Choroid plexus epithelial cell (primary cell): ENCODE measurements at regions not wholly inside any gene's neighbourhood (a gene's known extent, or its start where the extent isn't known, plus 50 kb on each side); places are given as distances from the start of the nearest gene placed in this dataset.

ENCODE experiments used
- DNase-seq: peaks from one replicate; pipeline ENCODE4 v3.0.0-alpha.2; 2010; ENCODE audit warnings: low read depth
- H3K4me3 ChIP-seq: 2 replicates; pipeline ENCODE4 v1.5.1; 2011; ENCODE audit warnings: low read depth, mild to moderate bottlenecking, control low read depth, low read length, moderate library complexity
- TF ChIP-seq, protein P1 (sequence below): conservative IDR thresholded peaks from 2 replicates; pipeline ENCODE4 v1.5.1; 2011; ENCODE audit warnings: low read depth, mild to moderate bottlenecking, control low read depth, inconsistent platforms, low read length, moderate library complexity

DNA sequence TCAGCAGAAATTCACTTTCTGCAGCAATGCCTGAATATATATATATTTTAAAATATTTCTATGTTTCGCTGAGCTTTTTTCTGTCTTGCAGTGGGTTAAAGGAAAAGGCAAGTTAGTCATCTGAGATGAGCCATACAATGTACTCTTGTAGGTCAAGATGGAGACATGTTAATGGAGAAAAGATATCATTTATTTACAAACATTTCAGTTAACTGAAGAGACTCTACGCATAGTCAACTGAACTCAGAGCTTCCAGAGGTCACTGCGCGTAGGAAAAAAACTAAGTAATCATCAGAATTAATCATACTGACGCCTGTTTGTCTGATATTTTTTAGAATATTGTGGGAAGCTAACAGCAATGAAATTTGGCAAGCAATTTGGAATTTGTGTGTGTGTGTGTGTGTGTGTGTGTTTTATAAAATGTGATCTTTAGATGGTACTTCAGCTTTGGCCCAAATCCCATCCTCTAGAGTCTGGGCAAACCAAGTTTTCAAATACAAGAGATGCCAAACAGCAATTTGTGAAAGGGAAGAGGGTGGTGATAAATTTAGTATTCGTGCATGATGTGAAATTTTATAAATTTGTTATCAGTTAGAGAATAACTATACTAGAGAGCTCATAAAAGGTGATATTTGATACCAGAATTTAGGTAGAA, 193.9 kb upstream of the AGR3 start:
- H3K4me3 ChIP-seq = no peak overlapping the region
- TF ChIP-seq, protein P1, sequence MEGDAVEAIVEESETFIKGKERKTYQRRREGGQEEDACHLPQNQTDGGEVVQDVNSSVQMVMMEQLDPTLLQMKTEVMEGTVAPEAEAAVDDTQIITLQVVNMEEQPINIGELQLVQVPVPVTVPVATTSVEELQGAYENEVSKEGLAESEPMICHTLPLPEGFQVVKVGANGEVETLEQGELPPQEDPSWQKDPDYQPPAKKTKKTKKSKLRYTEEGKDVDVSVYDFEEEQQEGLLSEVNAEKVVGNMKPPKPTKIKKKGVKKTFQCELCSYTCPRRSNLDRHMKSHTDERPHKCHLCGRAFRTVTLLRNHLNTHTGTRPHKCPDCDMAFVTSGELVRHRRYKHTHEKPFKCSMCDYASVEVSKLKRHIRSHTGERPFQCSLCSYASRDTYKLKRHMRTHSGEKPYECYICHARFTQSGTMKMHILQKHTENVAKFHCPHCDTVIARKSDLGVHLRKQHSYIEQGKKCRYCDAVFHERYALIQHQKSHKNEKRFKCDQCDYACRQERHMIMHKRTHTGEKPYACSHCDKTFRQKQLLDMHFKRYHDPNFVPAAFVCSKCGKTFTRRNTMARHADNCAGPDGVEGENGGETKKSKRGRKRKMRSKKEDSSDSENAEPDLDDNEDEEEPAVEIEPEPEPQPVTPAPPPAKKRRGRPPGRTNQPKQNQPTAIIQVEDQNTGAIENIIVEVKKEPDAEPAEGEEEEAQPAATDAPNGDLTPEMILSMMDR = no peak
- peak; percentile 27 for DNase-seq

DNA sequence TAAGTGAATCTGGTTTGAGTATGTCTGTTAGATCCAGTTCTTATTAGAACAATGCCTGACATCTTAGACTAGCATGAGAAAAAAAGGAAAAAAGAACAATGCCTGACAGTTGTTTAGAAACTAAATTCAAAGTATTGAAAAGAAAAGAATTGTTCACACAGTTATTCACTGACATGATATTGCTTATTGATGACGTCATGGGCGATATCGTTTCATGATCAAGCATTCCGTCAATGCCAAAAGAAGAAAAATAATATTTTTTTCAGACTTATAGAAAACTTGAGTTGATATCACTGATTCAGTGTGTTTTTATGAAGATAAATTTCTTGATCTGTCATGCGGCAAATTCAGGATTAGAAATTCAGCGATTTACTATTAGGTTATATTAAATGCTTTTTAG, 196.5 kb upstream of the AGR3 start:
- no peak for DNase-seq
- H3K4me3 ChIP-seq = no peak overlapping the region
- TF ChIP-seq, protein P1 = no peak

DNA sequence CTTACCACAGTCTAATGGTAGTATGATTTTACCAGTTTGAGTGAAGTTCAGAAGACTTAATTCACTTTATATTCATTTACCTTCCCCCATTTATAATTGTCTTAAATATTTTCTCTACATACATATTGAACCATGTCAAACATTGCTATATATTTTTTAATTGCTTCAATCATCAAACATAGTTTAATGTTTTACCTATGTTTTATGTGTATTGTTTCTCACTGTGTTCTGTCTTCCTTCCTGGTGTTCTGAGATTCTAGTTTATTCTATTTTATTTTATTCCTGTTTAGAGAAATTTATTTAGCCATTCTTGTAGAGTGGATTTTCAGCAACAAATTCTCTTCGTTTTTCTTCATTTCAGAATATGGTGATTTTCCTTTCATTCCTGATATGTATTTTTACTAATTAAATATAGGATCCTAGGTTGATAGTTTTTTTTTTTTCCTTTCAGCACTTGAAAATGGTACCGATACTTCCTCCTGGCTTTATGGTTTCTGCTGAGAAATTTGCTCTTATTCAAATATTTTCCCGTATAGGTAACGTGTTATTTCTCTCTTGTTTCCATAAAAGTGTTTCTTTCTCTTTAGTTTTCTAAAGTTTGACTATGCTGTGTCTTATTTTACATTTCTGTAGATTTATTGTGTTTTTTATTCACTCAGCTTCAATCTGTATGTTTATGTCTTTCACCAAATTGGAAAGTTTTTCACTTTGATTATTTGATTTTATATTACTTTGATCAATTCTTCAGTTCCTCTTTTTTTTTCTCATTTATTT, 201.8 kb upstream of the AGR3 start:
- no peak overlapping the region for H3K4me3 ChIP-seq
- DNase-seq = no peak
- TF ChIP-seq, protein P1 = no peak

DNA sequence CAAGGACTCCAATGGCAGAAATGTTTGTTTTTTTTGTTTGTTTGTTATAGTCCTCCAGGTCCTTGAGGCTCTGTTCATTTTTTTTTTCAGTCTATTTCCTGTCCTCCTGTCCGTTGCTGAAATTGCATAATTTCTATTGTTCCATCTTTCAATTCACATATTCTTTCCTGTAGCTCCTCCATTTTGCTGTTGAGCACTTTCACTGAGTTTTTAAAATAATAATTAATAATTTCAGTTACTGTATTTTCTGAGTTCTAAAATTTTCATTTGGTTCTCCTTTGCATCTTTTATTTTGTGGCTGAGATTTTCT, 202.3 kb upstream of the AGR3 start:
- TF ChIP-seq, protein P1 = no peak
- DNase-seq = no peak

DNA sequence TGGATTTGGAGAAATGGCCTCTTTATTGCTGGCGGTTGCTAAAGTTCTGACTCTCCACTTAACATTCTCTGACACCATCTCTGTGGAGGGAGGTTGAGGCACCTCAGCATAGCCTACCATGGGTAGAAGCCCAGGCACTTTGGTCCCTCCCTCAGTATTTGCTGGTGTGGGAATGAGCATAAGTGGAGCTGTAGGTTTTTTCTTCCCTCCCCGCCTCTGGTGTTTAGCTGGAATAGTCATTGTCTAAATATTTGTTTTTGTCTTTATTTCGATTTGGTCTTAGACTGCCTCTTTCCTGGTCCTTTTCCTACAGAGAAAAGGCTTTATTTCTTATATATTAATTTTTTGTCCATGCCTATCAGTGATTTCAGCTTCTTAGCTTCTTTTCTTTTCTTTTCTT, 203.4 kb upstream of the AGR3 start:
- H3K4me3 ChIP-seq = no peak overlapping the region
- TF ChIP-seq, protein P1 = no peak

More for the DNA sequence above, 202.3 kb upstream of the AGR3 start:
- no peak overlapping the region for H3K4me3 ChIP-seq

DNA sequence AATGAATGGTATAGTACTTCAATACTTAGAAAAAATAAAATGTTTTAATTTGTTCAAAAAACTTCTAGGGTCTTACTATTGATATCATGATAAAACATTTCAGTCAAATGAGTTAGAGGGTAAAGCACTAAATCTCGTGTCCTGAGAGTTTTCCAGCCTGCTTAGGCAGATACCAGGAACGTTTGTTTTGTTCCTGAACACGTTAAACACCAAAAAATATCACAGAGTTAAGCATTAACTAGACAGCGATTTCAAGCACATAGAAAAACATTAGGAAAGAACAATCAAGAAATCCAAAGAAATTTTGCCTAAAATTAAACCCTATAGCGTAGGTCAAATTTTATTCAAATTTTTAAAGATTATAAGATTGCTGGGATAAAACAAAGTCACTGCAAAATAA, 204.6 kb upstream of the AGR3 start:
- TF ChIP-seq, protein P1 = no peak
- no peak overlapping the region for H3K4me3 ChIP-seq
- DNase-seq = no peak

More for the DNA sequence above, 203.4 kb upstream of the AGR3 start:
- no peak for DNase-seq

DNA sequence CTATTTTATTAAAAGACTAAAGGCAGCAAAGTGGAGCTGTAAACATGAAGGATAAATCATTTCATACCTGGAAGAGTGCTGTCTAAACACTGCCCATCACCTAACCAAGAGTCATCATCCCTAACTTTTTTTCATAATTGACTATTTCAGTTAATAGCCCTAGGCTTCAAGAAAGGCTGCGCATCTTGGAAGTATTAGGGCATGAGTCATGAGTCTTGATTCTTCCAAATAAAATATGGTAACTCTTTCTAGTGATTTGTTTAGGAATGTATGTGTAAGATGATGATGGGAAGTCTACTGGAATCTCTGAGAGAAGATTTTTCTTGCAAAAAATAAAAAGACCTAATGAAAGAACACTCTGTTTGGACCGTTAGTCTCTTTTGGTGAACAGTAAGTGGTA, 207.7 kb upstream of the AHR start:
- DNase-seq = peak; percentile 62
- TF ChIP-seq, protein P1 = no peak
- H3K4me3 ChIP-seq = no peak overlapping the region
